NCI-H345 treated with DMSO at 0.1 percent for 48 hours (cell line): ENCODE measurements at regions not wholly inside any gene's neighbourhood (a gene's known extent, or its start where the extent isn't known, plus 50 kb on each side); places are given as distances from the start of the nearest gene placed in this dataset.
"Not testable (repeated sequence)": the region's sequence is repeated elsewhere in the genome, so short reads cannot be mapped to it uniquely, and the experiment has no call there.

Experiments used
- DNase-seq: peaks from one replicate; lab custom pipeline; 2025; ENCODE audit not compliant: unreplicated experiment; lab: John Stamatoyannopoulos, UW

GRCh38 chr9:106039151-106039935 lies 345.0 kb downstream of the TMEM38B start:
- DNase-seq, result no peak

- DNase-seq, result not testable (repeated sequence)
Observed at GRCh38 chr9:106041920-106042319, 347.6 kb downstream of the TMEM38B start.

GRCh38 chr9:106051545-106051944 lies 357.2 kb downstream of the TMEM38B start:
- no peak for DNase-seq

- no peak for DNase-seq
Observed at GRCh38 chr9:106052166-106052565, 357.8 kb downstream of the TMEM38B start.

DNA sequence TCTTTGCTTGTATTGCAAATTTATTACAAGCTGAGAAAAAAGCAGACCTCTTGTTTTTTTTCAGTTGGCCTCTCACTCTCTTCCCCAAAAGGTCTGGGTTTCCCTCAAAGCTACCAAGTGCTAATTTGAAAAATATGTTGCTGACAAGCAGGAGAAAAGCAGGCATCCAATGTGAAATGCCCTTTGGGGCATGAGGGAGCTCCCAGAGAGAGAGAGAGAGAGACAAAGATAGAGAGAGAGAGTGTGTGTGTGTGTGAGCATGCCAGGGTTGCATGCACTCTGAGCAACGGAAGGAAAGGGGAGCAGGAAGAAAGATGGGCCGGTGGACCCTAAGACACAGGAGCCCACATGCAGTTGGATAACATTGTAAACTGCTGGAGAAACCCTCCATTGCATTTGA lies 358.4 kb downstream of the TMEM38B start:
- no peak for DNase-seq

DNA sequence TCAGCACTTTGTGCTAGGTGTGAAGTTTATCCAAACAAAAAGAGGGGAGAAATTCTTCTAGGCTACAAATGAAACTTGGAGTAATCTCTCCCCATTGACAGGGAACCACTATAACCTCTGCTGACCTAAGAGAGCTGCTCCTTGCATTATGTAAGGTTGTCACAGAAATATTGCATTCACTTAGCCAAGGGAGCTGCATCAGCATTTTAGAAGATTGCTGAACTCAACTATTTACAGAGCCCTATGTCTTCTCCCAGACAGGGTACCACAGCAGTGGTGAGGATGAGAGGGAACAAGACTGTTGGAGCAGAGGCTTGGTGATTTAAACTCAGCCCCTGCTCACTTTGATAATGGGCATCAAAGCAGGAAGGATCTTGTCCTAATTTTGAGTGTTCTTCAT lies 362.0 kb downstream of the TMEM38B start:
- no peak for DNase-seq

DNA sequence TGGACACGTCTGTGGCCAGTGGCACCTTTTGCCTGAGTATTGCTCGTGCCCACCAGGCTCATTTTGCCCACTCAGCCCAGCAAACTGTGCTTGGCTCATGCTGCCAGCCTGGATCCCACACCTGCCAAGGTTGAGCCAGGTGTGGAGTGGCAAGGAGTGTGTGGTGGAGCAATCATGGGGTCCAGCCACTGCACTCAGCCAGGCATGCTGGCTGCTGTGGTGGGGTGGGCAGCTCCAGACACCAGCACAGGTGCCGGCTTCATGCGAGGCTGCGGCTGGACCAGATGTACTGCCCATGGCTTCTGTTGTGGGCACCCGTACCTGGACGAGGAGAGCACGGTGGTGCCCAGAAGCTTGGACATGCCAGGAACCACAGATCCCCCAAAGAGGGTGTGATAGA lies 364.1 kb downstream of the TMEM38B start:
- no peak for DNase-seq

DNA sequence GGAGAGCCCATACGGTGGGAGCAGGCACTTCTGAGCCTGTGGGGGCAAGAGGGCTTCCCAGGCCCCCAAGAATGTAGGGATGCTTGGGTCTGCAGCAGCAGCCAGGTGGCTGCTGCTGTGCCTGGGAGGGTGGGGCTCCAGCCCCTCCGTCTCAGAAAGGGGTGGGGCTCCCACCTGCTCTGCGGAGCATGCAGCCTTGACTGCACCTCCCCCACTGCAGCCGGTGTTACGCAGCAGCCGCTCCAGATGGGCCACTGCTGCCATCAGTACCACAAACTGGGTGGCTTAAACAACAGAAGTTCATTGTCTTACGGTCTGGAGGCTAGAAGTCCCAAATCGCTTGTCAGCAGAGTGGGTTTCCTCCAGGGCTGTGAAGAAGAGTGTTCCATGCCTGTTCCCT lies 365.5 kb downstream of the TMEM38B start:
- no peak for DNase-seq

DNA sequence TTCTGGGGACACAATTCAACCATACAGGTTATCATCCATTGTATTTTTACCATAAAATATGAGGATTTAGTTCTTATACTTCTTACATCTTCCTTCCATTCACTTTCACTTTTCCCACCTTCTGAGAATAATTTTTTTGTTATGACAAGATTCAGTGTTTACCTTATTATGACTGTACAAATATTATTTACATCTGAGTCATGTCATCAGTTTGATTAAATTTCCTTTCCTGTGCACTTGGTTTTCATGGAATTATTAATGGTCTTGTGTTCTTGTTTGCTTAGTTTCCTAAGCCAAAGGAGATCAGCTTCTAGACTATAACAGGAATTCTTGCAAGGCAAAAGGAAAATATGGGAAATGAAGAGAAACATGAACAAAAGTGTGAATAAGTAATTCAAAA lies 366.5 kb downstream of the TMEM38B start:
- DNase-seq, result no peak

DNA sequence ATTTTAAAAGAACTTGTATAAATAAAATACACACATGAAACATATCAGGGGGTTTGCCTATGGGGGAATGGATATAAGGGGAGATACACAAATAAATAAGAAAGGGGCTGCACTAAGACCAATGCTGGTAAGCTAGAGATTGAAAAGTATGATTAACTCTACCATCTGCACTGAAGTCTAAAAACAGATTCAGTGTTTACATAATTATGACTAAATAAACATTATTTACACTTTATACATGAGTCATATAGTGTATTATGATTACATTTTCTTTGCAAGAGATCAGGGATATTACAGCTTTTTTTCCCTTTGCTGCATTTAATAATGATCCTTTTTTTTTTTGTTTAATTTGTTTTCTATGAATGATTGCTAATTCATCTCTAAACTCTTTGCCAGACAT lies 367.9 kb downstream of the TMEM38B start:
- DNase-seq, result no peak

DNA sequence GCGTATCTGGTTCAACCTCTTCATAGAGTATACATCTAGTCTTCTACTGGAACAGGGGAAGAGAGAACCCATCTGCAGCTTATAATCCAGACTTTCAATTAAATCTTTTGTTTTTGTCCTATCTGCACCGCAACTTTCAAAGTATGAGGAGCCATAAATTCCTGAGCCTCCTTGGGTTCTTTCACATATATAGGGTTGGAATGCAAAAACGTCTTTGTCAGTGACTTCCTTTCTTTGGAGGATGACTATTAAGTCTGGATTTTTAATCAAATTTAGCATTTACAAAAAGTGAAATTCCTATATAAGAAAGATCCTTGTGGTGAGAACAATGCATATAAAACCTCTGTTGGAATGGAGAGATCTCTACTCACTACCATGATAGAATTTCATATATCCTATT lies 370.8 kb downstream of the TMEM38B start:
- DNase-seq, result no peak

DNA sequence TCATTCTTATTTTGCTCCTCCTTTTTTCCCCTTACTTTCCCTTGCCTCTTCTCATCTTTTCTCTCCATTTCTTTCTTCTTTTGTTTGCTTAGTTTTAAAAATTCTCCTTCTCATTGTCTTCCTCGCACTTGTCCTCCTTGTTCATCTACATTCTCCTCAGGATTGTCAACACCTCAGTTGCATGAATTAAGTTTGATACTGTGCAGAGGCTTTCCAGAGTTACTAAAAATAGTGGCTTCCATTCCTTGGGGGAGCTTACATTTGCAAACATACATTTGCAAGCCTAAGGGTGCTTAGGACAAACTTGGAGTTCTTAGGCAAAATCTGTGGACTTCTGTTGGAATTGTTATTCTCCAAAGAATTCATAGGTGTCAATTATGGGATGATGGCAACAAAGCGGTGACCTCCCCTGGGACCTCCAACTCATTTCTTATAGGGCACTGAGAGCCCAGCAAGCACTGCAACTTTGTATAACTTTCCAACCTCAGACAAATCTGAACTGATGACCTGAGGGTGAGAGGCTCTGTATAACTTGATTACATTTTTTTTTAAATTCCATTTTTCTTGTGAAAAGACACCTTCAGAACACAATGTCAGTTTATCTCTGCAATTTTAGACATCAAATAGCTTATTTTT lies 371.4 kb downstream of the TMEM38B start:
- no peak for DNase-seq

DNA sequence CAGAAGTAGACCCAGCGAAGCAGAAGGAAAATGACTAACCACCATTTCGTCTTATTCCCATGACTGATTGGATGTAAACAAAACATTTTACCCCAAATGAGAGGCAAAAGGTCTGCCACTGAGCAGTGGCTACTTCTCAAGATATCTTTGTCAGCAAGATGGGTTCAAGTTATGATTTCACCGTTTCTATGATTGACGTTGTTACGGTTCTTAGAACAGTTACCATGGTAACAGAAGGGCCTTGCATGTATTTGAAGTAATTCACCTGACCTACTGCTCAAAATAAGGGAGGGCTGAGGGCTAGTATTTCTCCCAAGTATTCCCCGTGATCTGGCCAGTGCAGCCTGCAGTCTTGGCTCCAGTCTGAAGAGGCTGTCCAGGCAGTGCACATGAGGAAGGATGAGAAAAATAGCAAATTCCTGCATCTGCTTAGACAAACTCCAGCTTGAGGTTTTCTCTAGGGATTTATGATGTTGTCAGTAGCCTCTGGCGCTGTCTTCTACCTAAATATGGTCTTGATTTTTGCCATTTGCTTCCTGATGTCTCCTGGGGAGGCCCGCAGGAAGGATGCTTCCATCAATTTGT lies 372.7 kb downstream of the TMEM38B start:
- no peak for DNase-seq

DNA sequence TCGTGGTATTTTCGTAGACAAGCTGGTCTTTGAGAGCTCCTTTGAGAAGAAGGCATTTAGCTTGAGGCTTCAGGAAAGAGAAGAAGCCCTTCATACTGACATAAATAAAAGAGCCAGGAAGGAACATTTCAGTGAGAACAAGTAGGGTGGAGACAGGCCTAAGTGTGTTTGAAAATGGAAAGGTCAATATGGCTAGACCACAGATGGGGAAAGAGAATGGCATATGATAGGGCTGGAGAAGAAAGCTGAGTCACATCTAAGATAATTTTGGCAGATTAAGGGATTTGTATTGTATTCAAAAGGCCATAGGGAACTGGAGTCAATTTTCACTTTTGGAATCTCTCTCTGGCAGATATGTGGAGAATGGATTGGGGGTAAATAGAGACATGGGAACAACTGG lies 374.9 kb downstream of the TMEM38B start:
- no peak for DNase-seq

DNA sequence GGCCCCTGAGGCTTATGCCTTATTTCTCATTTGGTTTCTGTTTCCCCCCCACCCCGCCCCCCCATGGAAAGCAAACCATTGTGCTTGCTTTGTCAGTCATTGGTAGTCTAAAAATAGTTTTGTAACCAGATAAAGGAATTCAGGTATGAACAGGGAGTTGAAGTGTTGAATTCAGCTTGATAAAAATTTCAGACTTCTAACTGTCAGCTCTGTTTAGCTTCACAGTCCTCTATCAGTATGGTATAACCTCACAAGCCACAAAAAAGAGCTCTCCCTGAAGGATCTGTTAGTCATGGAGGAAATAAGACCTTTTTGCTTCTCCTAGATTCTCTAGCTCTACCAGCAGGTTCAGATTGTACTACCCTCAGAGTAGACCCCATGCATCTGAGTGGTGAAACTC lies 378.1 kb downstream of the TMEM38B start:
- DNase-seq, result no peak

GRCh38 chr9:106074006-106074405 lies 379.7 kb downstream of the TMEM38B start:
- no peak for DNase-seq

GRCh38 chr9:106075236-106075959 lies 381.1 kb downstream of the TMEM38B start:
- DNase-seq, result no peak

- no peak for DNase-seq
Observed at GRCh38 chr9:106075960-106076327, 381.6 kb downstream of the TMEM38B start.

GRCh38 chr9:106076711-106077110 lies 382.4 kb downstream of the TMEM38B start:
- no peak for DNase-seq

DNA sequence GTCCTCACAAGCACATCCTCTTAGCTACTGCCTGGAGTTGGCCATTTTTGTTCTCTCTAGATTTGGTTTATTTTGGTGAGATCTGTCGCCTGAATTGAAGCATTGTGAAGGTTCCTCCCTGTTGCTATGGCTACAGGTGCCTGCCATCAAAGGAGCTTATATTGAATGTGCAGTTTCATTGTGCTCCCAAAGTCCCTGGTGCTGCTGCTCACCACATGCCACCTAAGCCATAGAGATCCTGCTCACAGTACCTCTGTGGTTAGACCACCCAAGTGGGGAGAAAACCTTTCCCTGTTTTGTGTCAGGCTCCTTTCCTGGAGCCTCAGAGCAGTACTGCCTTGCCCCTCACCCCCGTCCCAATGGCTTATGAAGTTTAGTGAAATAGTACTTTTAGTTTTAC lies 383.4 kb downstream of the TMEM38B start:
- DNase-seq, result no peak

- DNase-seq, result no peak
Observed at GRCh38 chr9:106082621-106083020, 388.3 kb downstream of the TMEM38B start.

DNA sequence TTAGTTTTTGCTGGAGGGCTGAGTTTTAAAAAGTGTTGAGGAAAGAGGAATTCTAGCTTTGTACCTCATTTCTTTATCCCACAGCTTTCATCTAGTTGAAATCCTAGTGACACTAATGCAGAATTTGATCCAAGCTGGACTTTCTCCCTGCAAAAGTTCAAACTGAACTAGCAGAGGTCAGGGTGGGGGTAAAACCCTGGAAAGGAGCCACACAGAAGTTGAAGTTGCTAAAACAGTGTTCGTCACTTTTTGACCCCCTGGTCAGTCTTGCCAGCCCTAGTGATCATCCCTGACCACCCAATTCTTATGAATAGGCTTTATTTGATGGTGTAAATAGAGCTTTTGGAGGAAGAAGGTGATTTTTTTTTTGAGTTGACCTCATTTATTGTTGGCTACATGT lies 390.4 kb downstream of the TMEM38B start:
- DNase-seq, result no peak
